MCF 10A (cell line): ENCODE measurements at regions not wholly inside any gene's neighbourhood (a gene's known extent, or its start where the extent isn't known, plus 50 kb on each side); places are given as distances from the start of the nearest gene placed in this dataset.

ENCODE experiments used
- BruUV-seq: library from RNA; stranded (reverse); fragments of 400-500 nt; replicated peaks from 2 replicates; lab custom pipeline; 2021; lab: Mats Ljungman, UMichigan
- CTCF ChIA-PET: fragments of 300-600 bp; sonication (Branson Sonifier 250); formaldehyde crosslinking; extraction: SDS; loops from one replicate; lab custom pipeline; 2021; ENCODE audit warnings: antibody characterized with exemption, inconsistent platforms; lab: Yijun Ruan, JAX
- POLR2A ChIA-PET: fragments of 300-600, 350-650 bp; sonication (Branson Sonifier 250); formaldehyde crosslinking; extraction: SDS; loops from one replicate; lab custom pipeline; 2020; ENCODE audit warnings: antibody characterized with exemption, inconsistent platforms; lab: Yijun Ruan, JAX
- DNase-seq: peaks from one replicate; pipeline ENCODE4 v3.0.0-alpha.2; 2018; ENCODE audit not compliant: unreplicated experiment
- H3K27ac Mint-ChIP-seq: one replicate; pipeline ENCODE4 v1.8.0; 2022; ENCODE audit warnings: mild to moderate bottlenecking, low read depth, mixed read lengths; ENCODE audit not compliant: unreplicated experiment
- H3K27me3 Mint-ChIP-seq: one replicate; pipeline ENCODE4 v1.8.0; 2022; ENCODE audit warnings: mixed read lengths; ENCODE audit not compliant: insufficient read depth, unreplicated experiment
- H3K36me3 Mint-ChIP-seq: one replicate; pipeline ENCODE4 v1.8.0; 2022; ENCODE audit warnings: mild to moderate bottlenecking, moderate library complexity, mixed read lengths; ENCODE audit not compliant: insufficient read depth, unreplicated experiment
- H3K4me1 Mint-ChIP-seq: one replicate; pipeline ENCODE4 v1.8.0; 2022; ENCODE audit warnings: mixed read lengths; ENCODE audit not compliant: insufficient read depth, unreplicated experiment
- H3K4me3 Mint-ChIP-seq: one replicate; pipeline ENCODE4 v1.8.0; 2022; ENCODE audit warnings: mild to moderate bottlenecking, moderate library complexity, mixed read lengths; ENCODE audit not compliant: unreplicated experiment
- H3K9me3 Mint-ChIP-seq: one replicate; pipeline ENCODE4 v1.8.0; 2022; ENCODE audit warnings: mixed read lengths; ENCODE audit not compliant: unreplicated experiment
- CTCF ChIP-seq: fragments of 200-600 bp; IDR thresholded peaks from one replicate; pipeline ENCODE4 v1.8.0; 2022; ENCODE audit warnings: antibody characterized with exemption, mild to moderate bottlenecking; ENCODE audit not compliant: unreplicated experiment
- intact Hi-C: fragments of 100-400 bp; cut with micrococcal nuclease; formaldehyde crosslinking; loops from 2 replicates; pipeline ENCODE4 v1.14.1; 2022

GRCh38 chr13:84816567-84817105, 934.4 kb upstream of the SLITRK1 start:
- CTCF ChIA-PET: no interaction called here
- H3K4me1 Mint-ChIP-seq: no peaks in the 10 kb centered on the region

GRCh38 chr13:84812789-84813188, 930.5 kb upstream of the SLITRK1 start:
- Mint-ChIP-seq H3K36me3 (no peaks in the 10 kb centered on the region), H3K4me1 (no peaks in the 10 kb centered on the region), H3K9me3 (no peaks in the 10 kb centered on the region), H3K27me3 (no peaks in the 10 kb centered on the region), H3K27ac (no peak overlapping the region), H3K4me3 (no peak overlapping the region)
- no TSS peak for BruUV-seq
- ChIA-PET POLR2A (no interaction called here), CTCF (interaction anchor here (0.5 kb wide), 1 partner anchor 164 kb away, joined by 3 read pairs; no protein-coding TSS in a partner anchor)
- no peak for DNase-seq
- intact Hi-C loops: no loop called here
- TF ChIP-seq CTCF: no peak

More at GRCh38 chr13:84816567-84817105, 934.4 kb upstream of the SLITRK1 start:
- DNase-seq: no peak
- H3K9me3 Mint-ChIP-seq: no peaks in the 10 kb centered on the region
- no peak overlapping the region for H3K27ac Mint-ChIP-seq
- TF ChIP-seq CTCF: no peak
- H3K27me3 Mint-ChIP-seq: no peaks in the 10 kb centered on the region
- H3K36me3 Mint-ChIP-seq: no peaks in the 10 kb centered on the region
- intact Hi-C loops: no loop called here
- BruUV-seq: no TSS peak
- POLR2A ChIA-PET: no interaction called here
- no peak overlapping the region for H3K4me3 Mint-ChIP-seq

- TF ChIP-seq CTCF: no peak
- Mint-ChIP-seq H3K4me1 (no peaks in the 10 kb centered on the region), H3K9me3 (no peaks in the 10 kb centered on the region), H3K36me3 (no peaks in the 10 kb centered on the region), H3K4me3 (no peak overlapping the region), H3K27me3 (no peaks in the 10 kb centered on the region), H3K27ac (no peak overlapping the region)
- ChIA-PET CTCF (interaction anchor here (0.5 kb wide), 1 partner anchor 163 kb away, joined by 3 read pairs; no protein-coding TSS in a partner anchor), POLR2A (no interaction called here)
- BruUV-seq: no TSS peak
- intact Hi-C loops: no loop called here
- no peak for DNase-seq
Observed at GRCh38 chr13:84812078-84812477, 929.8 kb upstream of the SLITRK1 start.

- BruUV-seq: no TSS peak
- intact Hi-C loops: no loop called here
- POLR2A ChIA-PET: no interaction called here
- Mint-ChIP-seq H3K27ac (peak overlapping the region; percentile 16), H3K36me3 (no peaks in the 10 kb centered on the region), H3K4me1 (no peaks in the 10 kb centered on the region), H3K9me3 (no peaks in the 10 kb centered on the region), H3K27me3 (no peaks in the 10 kb centered on the region), H3K4me3 (no peak overlapping the region)
- no peak for TF ChIP-seq CTCF
- CTCF ChIA-PET: no interaction called here
- no peak for DNase-seq
Observed at GRCh38 chr13:84810781-84811180, 928.5 kb upstream of the SLITRK1 start.
